Retinal pigment epithelial cell (primary cell): ENCODE measurements at regions not wholly inside any gene's neighbourhood (a gene's known extent, or its start where the extent isn't known, plus 50 kb on each side); places are given as distances from the start of the nearest gene placed in this dataset.
"Not testable (repeated sequence)": the region's sequence is repeated elsewhere in the genome, so short reads cannot be mapped to it uniquely, and the experiment has no call there.

Experiments
- DNase-seq: peaks from one replicate; pipeline ENCODE4 v3.0.0-alpha.2; 2010; ENCODE audit warnings: low read depth
- H3K4me3 ChIP-seq: 2 replicates; pipeline ENCODE4 v1.5.1; 2011; ENCODE audit warnings: mild to moderate bottlenecking, low read length, control low read depth, moderate library complexity
- TF ChIP-seq, protein P1 (sequence below): conservative IDR thresholded peaks from 2 replicates; pipeline ENCODE4 v1.5.1; 2011; ENCODE audit warnings: low read depth, low read length, control low read depth, inconsistent platforms

DNA sequence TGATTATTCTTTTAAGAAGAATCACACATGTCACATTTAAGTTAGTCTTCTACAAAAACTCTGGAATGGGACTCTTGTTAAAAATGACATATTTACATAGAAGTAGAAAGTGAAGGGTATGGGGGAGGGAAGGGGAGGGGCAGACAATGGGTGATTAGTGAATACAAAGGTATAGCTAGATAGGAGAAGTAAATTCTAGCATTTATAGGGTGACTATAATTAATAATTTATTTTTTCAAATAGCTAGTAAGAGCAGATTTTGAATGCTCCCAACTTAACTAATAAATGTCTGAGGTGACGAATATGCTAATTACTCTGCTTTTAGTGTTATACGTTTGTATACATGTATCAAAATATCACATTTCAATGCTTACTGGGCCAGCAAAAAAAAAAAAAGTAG lies 59.4 kb downstream of the BLTP3B start:
- TF ChIP-seq, protein P1, sequence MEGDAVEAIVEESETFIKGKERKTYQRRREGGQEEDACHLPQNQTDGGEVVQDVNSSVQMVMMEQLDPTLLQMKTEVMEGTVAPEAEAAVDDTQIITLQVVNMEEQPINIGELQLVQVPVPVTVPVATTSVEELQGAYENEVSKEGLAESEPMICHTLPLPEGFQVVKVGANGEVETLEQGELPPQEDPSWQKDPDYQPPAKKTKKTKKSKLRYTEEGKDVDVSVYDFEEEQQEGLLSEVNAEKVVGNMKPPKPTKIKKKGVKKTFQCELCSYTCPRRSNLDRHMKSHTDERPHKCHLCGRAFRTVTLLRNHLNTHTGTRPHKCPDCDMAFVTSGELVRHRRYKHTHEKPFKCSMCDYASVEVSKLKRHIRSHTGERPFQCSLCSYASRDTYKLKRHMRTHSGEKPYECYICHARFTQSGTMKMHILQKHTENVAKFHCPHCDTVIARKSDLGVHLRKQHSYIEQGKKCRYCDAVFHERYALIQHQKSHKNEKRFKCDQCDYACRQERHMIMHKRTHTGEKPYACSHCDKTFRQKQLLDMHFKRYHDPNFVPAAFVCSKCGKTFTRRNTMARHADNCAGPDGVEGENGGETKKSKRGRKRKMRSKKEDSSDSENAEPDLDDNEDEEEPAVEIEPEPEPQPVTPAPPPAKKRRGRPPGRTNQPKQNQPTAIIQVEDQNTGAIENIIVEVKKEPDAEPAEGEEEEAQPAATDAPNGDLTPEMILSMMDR: no peak
- no peak for DNase-seq
- H3K4me3 ChIP-seq: no peak overlapping the region

DNA sequence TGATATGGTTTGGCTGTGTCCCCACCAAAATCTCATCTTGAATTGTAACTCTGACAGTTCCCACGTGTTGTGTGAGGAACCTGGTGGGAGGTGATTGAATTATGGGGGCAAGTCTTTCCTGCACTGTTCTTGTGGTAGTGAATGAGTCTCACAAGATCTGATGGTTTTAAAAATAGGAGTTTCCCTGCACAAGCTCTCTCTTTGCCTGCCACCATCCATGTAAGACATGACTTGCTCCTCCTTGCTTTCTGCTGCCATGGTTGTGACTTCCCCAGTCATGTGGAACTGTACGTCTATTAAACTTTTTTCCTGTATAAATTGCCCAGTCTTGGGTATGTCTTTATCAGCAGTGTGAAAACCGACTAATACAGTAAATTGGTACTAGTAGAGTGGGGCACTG lies 63.9 kb downstream of the BLTP3B start:
- not testable (repeated sequence) for H3K4me3 ChIP-seq, DNase-seq

DNA sequence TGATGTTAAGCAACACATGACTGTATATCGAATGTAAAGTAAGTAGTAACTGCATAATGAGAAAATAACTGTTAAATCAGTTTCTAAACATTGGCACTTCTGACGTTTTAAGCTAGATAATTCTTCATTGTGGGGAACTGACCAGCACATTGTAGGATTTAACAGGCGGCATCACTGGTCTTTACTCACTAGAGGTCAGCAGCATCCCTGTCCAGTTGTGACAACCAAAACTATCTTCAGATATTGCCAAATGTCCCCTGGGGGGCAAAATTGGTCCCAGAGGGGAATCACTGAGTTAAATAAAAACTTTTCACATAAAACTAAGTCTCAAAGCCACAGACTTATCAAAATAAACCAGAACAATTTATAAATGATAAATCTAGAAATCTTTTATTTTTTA lies 65.3 kb downstream of the BLTP3B start:
- DNase-seq: no peak
- TF ChIP-seq, protein P1: no peak
- H3K4me3 ChIP-seq: no peak overlapping the region

DNA sequence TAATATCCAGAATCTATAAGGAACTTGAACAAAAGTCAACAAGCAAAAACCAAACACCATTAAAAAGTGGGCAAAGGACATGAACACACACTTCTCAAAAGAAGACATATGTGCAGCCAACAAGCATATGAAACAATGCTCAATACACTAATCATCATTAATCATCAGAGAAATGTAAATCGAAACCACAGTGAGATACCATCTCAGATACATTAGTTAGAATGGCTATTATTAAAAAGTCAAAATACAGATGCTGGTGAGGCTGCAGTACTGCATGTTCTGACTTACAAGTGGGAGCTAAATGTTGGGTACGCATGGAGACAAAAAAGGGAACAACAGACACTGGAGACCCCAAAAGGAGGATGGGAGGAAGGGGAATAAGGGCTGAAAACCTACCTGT lies 67.1 kb downstream of the BLTP3B start:
- TF ChIP-seq, protein P1: no peak
- DNase-seq: no peak
- no peak overlapping the region for H3K4me3 ChIP-seq

DNA sequence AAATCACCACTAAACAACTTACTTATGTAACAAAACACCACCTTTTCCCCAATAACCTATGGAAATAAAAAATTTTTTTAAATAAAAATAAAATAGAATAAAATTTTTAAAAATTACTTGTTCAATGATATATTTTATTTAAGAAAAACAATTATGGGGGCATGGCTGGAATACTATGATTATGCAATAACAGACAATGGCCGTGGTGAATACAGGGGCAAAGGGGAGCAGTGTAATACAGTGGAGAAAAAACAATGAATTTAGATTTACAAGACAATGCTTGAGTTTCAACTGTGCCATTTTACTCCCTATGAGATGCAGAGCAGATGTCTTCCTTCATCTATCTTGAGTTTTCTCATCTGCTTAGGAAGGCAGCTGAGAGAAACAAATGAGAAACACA lies 72.9 kb downstream of the BLTP3B start:
- no peak overlapping the region for H3K4me3 ChIP-seq
- no peak for DNase-seq
- TF ChIP-seq, protein P1: no peak

DNA sequence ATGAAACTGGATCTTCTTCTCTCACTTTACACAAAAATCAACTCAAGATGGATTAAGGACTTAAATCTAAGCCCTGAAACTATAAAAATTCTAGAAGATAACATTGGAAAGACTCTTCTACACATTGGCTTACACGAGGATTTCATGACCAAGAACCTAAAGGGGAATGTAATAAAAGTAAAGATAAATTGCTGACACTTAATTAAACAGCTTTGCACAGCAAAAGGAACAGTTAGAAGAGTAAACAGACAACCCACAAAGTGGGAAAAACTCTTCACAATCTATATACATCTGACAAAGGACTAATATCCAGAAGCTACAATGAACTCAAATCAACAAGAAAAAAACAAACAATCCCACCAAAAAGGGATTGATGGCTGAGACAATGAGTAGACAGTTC lies 74.4 kb downstream of the BLTP3B start:
- TF ChIP-seq, protein P1: no peak
- no peak overlapping the region for H3K4me3 ChIP-seq
- no peak for DNase-seq

DNA sequence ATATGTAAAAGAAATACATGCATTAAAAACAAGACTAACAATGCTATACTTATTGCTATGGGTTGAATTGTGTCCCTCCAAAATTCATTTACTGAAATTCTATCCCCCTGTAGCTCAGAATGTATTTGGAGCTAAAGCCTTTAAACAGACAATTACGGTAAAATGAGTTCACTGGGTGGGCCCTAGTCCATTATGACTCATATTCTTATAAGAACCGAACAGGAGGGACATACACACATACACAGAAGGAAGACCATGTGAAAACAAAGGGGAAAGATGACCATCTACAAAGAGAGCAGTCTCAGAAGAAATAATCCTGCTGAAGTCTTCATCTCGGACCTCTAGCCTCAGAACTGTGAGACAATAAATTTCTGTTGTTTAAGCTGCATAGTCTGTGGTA lies 77.1 kb upstream of the ANKS1B start:
- TF ChIP-seq, protein P1: no peak
- H3K4me3 ChIP-seq: no peak overlapping the region
- DNase-seq: no peak

DNA sequence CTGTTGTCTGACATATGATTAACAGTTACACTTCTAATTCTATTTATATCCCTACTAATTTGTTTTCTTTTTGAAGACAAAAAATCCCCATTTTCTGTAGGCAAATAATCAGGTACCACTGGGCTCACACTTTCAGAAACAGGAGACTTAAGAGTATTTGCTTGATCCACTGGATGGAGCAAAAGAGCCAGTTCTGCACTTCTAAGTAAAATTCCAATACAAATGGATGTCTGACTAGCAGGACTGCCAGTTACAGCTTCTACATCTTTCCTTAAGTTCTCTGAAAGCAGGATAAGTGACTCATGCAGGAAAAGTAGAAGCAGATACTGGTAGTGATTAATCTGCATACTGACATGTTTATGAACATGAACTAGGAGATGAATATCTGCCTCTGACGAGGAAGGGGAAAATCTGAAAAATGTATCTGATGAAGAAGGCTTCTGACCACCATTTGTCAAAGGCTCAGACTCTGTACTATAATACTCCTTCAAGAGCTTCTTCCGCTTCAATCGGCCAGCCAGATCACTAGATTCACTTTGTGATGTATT lies 73.8 kb upstream of the ANKS1B start:
- H3K4me3 ChIP-seq: no peak overlapping the region
- DNase-seq: peak; percentile 62
- TF ChIP-seq, protein P1: peak; percentile 41

DNA sequence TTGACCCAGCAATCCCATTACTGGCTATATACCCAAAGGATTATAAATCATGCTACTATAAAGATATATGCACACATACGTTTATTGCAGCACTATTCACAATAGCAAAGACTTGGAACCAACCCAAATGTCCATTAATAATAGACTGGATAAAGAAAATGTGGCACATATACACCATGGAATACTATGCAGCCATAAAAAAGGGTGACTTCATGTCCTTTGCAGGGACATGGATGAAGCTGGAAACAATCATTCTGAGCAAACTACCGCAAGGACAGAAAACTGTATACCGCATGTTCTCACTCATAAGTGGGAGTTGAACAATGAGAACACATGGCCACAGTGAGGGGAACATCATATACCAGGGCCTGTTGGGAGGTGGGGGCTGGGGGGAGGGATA lies 61.5 kb upstream of the ANKS1B start:
- not testable (repeated sequence) for DNase-seq, H3K4me3 ChIP-seq
